GM12878 (cell line): ENCODE measurements at regions not wholly inside any gene's neighbourhood (a gene's known extent, or its start where the extent isn't known, plus 50 kb on each side); places are given as distances from the start of the nearest gene placed in this dataset.

Source experiments
- CHD1 ChIP-seq: IDR thresholded peaks from 2 replicates; pipeline ENCODE4 v1.6.1; 2012; ENCODE audit warnings: low read depth, low read length, improper control_type of control experiment
- MXI1 ChIP-seq: fragments of 150-350 bp; IDR thresholded peaks from 2 replicates; pipeline ENCODE4 v1.6.1; 2011; ENCODE audit warnings: low read depth, mild to moderate bottlenecking, inconsistent platforms, low read length, improper control_type of control experiment
- RAD21 ChIP-seq: IDR thresholded peaks from 2 replicates; pipeline ENCODE4 v1.6.1; 2011; ENCODE audit warnings: mild to moderate bottlenecking, low read depth, low read length, moderate library complexity; ENCODE audit not compliant: insufficient read depth
- TF ChIP-seq, protein P1 (sequence below): fragments of 450-650 bp; IDR thresholded peaks from 2 replicates; pipeline ENCODE4 v1.6.1; 2017; ENCODE audit warnings: mild to moderate bottlenecking, low read depth, inconsistent platforms; ENCODE audit not compliant: poor library complexity, severe bottlenecking
- TF ChIP-seq, protein P2 (sequence below): IDR thresholded peaks from 2 replicates; pipeline ENCODE4 v1.6.1; 2012; ENCODE audit warnings: low read depth, low read length, improper control_type of control experiment
- TF ChIP-seq, protein P3 (sequence below): fragments of 450-650 bp; IDR thresholded peaks from 2 replicates; pipeline ENCODE4 v1.6.1; 2016; ENCODE audit warnings: mild to moderate bottlenecking
- TF ChIP-seq, protein P4 (sequence below): IDR thresholded peaks from 2 replicates; pipeline ENCODE4 v1.6.1; 2011; ENCODE audit warnings: borderline replicate concordance, low read depth, mild to moderate bottlenecking, moderate library complexity, mixed read lengths, low read length; ENCODE audit not compliant: insufficient read depth; ENCODE audit errors: extremely low read length
- TF ChIP-seq, protein P5 (sequence below), 3 experiments: IDR thresholded peaks in 2 of 3; conservative IDR thresholded peaks in 1 of 3; 2 replicates each; pipeline ENCODE4 v1.5.1; 2011; ENCODE audit warnings: low read depth in 3 of 3, low read length in 3 of 3, mild to moderate bottlenecking in 3 of 3, control low read depth in 2 of 3, moderate library complexity in 2 of 3, inconsistent platforms in 1 of 3, mixed read lengths in 1 of 3; ENCODE audit not compliant: control insufficient read depth in 2 of 3, insufficient read depth in 1 of 3; ENCODE audit errors: extremely low read depth in 1 of 3

DNA sequence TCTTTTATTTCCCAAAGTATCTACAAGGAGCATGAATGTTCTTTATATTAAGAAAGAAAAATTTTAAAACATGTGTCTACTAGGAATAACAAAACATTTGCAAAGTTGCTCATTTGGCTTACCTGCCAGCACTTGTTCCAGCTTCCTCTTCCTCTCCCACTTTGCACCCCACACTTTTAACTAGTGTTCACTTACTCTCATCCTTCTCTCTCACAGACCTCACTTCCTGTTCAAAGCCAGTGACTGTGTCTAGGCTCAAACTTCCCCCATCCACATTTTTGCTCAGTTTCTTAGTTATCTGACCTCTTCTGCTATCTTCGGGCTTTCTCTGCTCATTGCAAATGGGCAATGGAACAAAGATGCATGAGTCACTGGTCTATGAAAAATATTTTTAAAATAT is 512.2 kb upstream of the ZNF462 start:
- TF ChIP-seq, protein P1, sequence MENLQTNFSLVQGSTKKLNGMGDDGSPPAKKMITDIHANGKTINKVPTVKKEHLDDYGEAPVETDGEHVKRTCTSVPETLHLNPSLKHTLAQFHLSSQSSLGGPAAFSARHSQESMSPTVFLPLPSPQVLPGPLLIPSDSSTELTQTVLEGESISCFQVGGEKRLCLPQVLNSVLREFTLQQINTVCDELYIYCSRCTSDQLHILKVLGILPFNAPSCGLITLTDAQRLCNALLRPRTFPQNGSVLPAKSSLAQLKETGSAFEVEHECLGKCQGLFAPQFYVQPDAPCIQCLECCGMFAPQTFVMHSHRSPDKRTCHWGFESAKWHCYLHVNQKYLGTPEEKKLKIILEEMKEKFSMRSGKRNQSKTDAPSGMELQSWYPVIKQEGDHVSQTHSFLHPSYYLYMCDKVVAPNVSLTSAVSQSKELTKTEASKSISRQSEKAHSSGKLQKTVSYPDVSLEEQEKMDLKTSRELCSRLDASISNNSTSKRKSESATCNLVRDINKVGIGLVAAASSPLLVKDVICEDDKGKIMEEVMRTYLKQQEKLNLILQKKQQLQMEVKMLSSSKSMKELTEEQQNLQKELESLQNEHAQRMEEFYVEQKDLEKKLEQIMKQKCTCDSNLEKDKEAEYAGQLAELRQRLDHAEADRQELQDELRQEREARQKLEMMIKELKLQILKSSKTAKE: no peak
- TF ChIP-seq, protein P2, sequence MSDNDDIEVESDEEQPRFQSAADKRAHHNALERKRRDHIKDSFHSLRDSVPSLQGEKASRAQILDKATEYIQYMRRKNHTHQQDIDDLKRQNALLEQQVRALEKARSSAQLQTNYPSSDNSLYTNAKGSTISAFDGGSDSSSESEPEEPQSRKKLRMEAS: no peak
- TF ChIP-seq MXI1 (no peak), CHD1 (no peak), RAD21 (no peak)
- TF ChIP-seq, protein P3, sequence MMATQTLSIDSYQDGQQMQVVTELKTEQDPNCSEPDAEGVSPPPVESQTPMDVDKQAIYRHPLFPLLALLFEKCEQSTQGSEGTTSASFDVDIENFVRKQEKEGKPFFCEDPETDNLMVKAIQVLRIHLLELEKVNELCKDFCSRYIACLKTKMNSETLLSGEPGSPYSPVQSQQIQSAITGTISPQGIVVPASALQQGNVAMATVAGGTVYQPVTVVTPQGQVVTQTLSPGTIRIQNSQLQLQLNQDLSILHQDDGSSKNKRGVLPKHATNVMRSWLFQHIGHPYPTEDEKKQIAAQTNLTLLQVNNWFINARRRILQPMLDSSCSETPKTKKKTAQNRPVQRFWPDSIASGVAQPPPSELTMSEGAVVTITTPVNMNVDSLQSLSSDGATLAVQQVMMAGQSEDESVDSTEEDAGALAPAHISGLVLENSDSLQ: no peak
- TF ChIP-seq, protein P4, sequence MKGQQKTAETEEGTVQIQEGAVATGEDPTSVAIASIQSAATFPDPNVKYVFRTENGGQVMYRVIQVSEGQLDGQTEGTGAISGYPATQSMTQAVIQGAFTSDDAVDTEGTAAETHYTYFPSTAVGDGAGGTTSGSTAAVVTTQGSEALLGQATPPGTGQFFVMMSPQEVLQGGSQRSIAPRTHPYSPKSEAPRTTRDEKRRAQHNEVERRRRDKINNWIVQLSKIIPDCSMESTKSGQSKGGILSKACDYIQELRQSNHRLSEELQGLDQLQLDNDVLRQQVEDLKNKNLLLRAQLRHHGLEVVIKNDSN: no peak
- TF ChIP-seq, protein P5, sequence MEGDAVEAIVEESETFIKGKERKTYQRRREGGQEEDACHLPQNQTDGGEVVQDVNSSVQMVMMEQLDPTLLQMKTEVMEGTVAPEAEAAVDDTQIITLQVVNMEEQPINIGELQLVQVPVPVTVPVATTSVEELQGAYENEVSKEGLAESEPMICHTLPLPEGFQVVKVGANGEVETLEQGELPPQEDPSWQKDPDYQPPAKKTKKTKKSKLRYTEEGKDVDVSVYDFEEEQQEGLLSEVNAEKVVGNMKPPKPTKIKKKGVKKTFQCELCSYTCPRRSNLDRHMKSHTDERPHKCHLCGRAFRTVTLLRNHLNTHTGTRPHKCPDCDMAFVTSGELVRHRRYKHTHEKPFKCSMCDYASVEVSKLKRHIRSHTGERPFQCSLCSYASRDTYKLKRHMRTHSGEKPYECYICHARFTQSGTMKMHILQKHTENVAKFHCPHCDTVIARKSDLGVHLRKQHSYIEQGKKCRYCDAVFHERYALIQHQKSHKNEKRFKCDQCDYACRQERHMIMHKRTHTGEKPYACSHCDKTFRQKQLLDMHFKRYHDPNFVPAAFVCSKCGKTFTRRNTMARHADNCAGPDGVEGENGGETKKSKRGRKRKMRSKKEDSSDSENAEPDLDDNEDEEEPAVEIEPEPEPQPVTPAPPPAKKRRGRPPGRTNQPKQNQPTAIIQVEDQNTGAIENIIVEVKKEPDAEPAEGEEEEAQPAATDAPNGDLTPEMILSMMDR (IDR thresholded peaks at IDR 0.05 in 2 of 3, conservative IDR thresholded peaks at IDR 0.05 in 1 of 3; ENCODE audit: control insufficient read depth in 2 of 3, extremely low read depth in 1 of 3, insufficient read depth in 1 of 3, low read depth in 3 of 3, low read length in 3 of 3): no peak
